ENCODE measurements at regions not wholly inside any gene's neighbourhood (a gene's known extent, or its start where the extent isn't known, plus 50 kb on each side); places are given as distances from the start of the nearest gene placed in this dataset.
A peak's percentile ranks its signal among the peaks of the same experiment; 100 is the strongest.

DNA sequence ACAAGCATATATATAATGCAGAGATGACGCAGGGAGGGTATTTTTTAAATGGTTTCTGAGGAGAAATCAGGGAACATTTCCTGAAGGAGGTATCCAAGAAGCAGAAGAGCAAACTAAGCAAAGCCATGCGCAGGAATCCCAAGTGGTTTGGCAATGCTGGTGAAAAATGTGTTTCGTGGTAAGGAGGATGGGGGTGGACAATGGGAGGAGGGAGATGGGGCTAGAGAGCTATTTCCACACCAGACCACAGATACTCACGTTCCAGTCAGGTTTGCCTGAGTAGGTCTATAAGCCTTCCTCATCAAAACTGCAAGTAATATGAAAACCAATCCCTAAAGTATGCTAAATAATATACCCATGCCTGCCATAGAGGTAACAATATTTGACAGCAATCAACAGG lies 223.7 kb upstream of the MKLN1 start:
- Histone ChIP-seq H3K36me3 (ENCODE audit: control insufficient read depth in 2 of 2, extremely low read depth in 1 of 2, insufficient read depth in 2 of 2, low read length in 2 of 2) (peaks cover 0 to 2% of the 10 kb centered on the region in 2 experiments), H2AFZ (ENCODE audit: low read depth, low read length) (no peak overlapping the region), H3K27ac (ENCODE audit: insufficient read depth, low read depth, low read length) (no peak overlapping the region), H3K79me2 (ENCODE audit: control insufficient read depth, insufficient read depth, low read length) (peaks cover 32% of the 10 kb centered on the region), H3K4me3 (replicated peaks in 1 of 3; ENCODE audit: insufficient read depth in 1 of 3, low read depth in 1 of 3, low read length in 3 of 3) (no peak overlapping the region), H3K9ac (replicated peaks; ENCODE audit: extremely low read depth, insufficient read depth, low read length) (no peak overlapping the region), H3K4me2 (ENCODE audit: insufficient read depth, low read length) (no peak overlapping the region), H3K9me3 (replicated peaks; ENCODE audit: control insufficient read depth, insufficient read depth, low read length) (no peaks in the 10 kb centered on the region), H3K9me1 (replicated peaks; ENCODE audit: control insufficient read depth, extremely low read depth, insufficient read depth, low read length) (no peaks in the 10 kb centered on the region), H3K4me1 (ENCODE audit: control insufficient read depth, extremely low read depth, insufficient read depth, low read length) (peaks cover 18% of the 10 kb centered on the region), H4K20me1 (replicated peaks; ENCODE audit: control insufficient read depth, extremely low read depth, insufficient read depth, low read length) (peaks cover 3% of the 10 kb centered on the region), H3K27me3 (ENCODE audit: control insufficient read depth in 2 of 2, insufficient read depth in 2 of 2, low read length in 2 of 2) (no peaks in the 10 kb centered on the region)
- FAIRE-seq, result no peak
- CTCF ChIA-PET, result no interaction called here
- no peak for TF ChIP-seq JUN (IDR thresholded peaks at IDR 0.05; ENCODE audit: borderline replicate concordance, insufficient read depth, insufficient read length, low read depth)
- POLR2A ChIA-PET, result no interaction called here
- no TSS peak for BruUV-seq (replicated peaks)
- DNase-seq (ENCODE audit: low read depth, low spot score), result no peak
- dilution Hi-C loops (cut with MboI; ENCODE audit: extremely low pct_ligation_motif_present, low sequenced_read_pairs) (no loop called here), intact Hi-C loops (cut with micrococcal nuclease) (loop anchor here (10.0 kb wide), 1 partner anchor 521 kb away; no protein-coding TSS in a partner anchor)

GRCh38 chr7:131104596-131105293 lies 222.9 kb upstream of the MKLN1 start:
- no peaks in the 10 kb centered on the region for H3K27me3 ChIP-seq (ENCODE audit: control insufficient read depth in 2 of 2, insufficient read depth in 2 of 2, low read length in 2 of 2)
- H3K27ac ChIP-seq (ENCODE audit: insufficient read depth, low read depth, low read length), result no peak overlapping the region
- FAIRE-seq (no peak), DNase-seq (ENCODE audit: low read depth, low spot score) (no peak)
- peaks cover 3% of the 10 kb centered on the region for H4K20me1 ChIP-seq (replicated peaks; ENCODE audit: control insufficient read depth, extremely low read depth, insufficient read depth, low read length)
- H3K79me2 ChIP-seq (ENCODE audit: control insufficient read depth, insufficient read depth, low read length), result peaks cover 32% of the 10 kb centered on the region
- ChIA-PET CTCF (interaction anchor here (1.1 kb wide), 1 partner anchor 198 kb away, joined by 5 read pairs; no protein-coding TSS in a partner anchor), POLR2A (no interaction called here)
- no peak overlapping the region for H3K9ac ChIP-seq (replicated peaks; ENCODE audit: extremely low read depth, insufficient read depth, low read length)
- peak overlapping the region; percentile 70 for H3K4me2 ChIP-seq (ENCODE audit: insufficient read depth, low read length)
- intact Hi-C loops (cut with micrococcal nuclease), result loop anchor here (5.0 to 10.0 kb wide), 5 partner anchors 192 to 548 kb away; no protein-coding TSS in a partner anchor
- peaks cover 21% of the 10 kb centered on the region for H3K4me1 ChIP-seq (ENCODE audit: control insufficient read depth, extremely low read depth, insufficient read depth, low read length)
- H3K9me1 ChIP-seq (replicated peaks; ENCODE audit: control insufficient read depth, extremely low read depth, insufficient read depth, low read length), result no peaks in the 10 kb centered on the region
- no TSS peak for BruUV-seq (replicated peaks)
- peaks cover 0 to 2% of the 10 kb centered on the region in 2 experiments for H3K36me3 ChIP-seq (ENCODE audit: control insufficient read depth in 2 of 2, extremely low read depth in 1 of 2, insufficient read depth in 2 of 2, low read length in 2 of 2)
- dilution Hi-C loops (cut with MboI; ENCODE audit: extremely low pct_ligation_motif_present, low sequenced_read_pairs), result no loop called here
- peak overlapping the region in 1 of 3 experiments; percentile 35 for H3K4me3 ChIP-seq (replicated peaks in 1 of 3; ENCODE audit: insufficient read depth in 1 of 3, low read depth in 1 of 3, low read length in 3 of 3)
- no peak for TF ChIP-seq MAX (IDR thresholded peaks at IDR 0.05; ENCODE audit: insufficient read depth, insufficient read length)
- TF ChIP-seq GATA2 (IDR thresholded peaks at IDR 0.05; ENCODE audit: insufficient read depth, insufficient read length, low read depth, low read length), result no peak
- no peak for TF ChIP-seq POLR2AphosphoS5 (IDR thresholded peaks at IDR 0.05; ENCODE audit: insufficient read depth, low read depth, low read length)
- TF ChIP-seq JUN (IDR thresholded peaks at IDR 0.05; ENCODE audit: borderline replicate concordance, insufficient read depth, insufficient read length, low read depth), result no peak
- no peak for TF ChIP-seq POLR2A (IDR thresholded peaks at IDR 0.05; ENCODE audit: low read depth, low read length)
- TF ChIP-seq FOS (IDR thresholded peaks at IDR 0.05; ENCODE audit: borderline replicate concordance, insufficient read depth, low read length), result no peak
- TF ChIP-seq CTCF (IDR thresholded peaks at IDR 0.05; ENCODE audit: extremely low read depth in 1 of 2, insufficient read depth in 1 of 2, low read depth in 1 of 2, low read length in 2 of 2), result no peak
- no peak overlapping the region for H2AFZ ChIP-seq (ENCODE audit: low read depth, low read length)
- no peaks in the 10 kb centered on the region for H3K9me3 ChIP-seq (replicated peaks; ENCODE audit: control insufficient read depth, insufficient read depth, low read length)
